CD4-positive, alpha-beta T cell treated with Interferon alpha-2 for 1 hour (primary cell): ENCODE measurements at regions not wholly inside any gene's neighbourhood (a gene's known extent, or its start where the extent isn't known, plus 50 kb on each side); places are given as distances from the start of the nearest gene placed in this dataset.
"Not testable (repeated sequence)": the region's sequence is repeated elsewhere in the genome, so short reads cannot be mapped to it uniquely, and the experiment has no call there.

Source experiments
- DNase-seq, 2 donors: peaks; one replicate each; pipeline ENCODE4 v3.0.0-alpha.2; 2020 to 2022

DNA sequence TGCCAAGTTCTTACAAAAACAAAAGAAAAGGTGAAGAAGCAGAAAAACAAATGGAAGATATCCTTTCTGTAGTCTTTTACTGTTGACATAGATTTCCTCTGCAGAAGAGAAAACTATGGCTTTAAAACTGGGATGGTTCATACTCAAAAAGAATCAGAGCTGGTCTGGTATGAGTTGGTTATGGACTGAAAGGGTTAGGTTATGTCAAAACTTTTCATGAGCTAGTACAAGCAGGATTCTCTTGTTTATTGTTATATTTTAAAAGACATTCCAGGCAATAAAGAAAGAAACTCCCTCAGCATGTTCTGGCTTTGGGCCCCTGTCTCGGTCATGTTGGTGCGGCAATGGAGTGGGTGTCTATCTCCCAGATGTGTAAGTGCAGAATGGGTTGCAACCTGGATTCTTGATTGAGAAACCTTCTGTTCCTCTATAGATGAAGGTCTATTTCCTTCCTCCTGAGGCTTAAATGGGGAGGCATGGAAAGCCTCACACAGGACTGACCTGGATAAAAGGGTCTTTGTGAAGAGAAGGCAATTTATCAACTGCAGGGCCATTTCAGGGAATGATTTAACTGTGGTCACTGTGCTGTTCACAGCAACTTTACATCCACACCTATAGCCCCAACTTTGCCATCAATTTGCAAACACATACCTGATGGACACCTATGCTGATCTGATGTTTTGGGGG lies 209.6 kb upstream of the TNC start:
- DNase-seq = no peak

DNA sequence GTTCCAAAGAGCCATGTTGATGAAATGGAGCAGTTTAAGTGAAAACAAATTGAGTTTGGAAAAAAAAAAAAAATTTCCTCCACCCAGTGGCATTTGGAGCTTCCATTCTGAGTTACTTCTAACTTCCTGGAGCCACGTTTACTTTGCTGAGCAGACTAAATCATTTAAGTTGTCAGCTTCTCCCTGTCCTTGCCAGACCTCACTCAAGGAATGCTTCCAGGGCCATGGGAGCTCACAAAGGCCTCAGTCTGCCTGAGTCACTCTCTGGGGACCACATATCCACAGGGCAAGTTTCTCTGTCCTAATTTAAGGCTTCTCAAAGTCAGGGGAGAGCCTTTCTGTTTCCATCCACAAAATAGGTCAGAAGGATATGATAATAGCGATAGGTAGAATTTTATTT lies 210.3 kb upstream of the TNC start:
- DNase-seq = no peak

DNA sequence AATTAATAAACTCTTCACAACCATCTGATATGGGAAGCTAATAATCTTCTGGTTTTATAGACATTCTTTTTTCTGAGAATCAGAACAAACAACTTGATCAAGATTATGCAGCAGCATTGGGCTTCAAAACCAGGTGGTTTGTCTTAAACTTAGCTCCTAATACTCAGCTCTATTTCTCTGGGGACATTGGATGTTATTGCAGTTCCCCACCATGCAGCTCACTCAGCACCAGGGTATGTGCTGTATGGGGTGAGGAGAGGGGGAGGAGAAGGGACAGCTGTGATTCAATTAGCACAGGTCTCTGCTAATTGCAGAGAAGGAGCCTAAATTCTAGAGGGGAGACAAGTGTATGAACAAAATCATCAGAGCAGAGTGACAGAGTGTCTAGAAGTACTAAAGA lies 210.7 kb upstream of the TNC start:
- no peak for DNase-seq

DNA sequence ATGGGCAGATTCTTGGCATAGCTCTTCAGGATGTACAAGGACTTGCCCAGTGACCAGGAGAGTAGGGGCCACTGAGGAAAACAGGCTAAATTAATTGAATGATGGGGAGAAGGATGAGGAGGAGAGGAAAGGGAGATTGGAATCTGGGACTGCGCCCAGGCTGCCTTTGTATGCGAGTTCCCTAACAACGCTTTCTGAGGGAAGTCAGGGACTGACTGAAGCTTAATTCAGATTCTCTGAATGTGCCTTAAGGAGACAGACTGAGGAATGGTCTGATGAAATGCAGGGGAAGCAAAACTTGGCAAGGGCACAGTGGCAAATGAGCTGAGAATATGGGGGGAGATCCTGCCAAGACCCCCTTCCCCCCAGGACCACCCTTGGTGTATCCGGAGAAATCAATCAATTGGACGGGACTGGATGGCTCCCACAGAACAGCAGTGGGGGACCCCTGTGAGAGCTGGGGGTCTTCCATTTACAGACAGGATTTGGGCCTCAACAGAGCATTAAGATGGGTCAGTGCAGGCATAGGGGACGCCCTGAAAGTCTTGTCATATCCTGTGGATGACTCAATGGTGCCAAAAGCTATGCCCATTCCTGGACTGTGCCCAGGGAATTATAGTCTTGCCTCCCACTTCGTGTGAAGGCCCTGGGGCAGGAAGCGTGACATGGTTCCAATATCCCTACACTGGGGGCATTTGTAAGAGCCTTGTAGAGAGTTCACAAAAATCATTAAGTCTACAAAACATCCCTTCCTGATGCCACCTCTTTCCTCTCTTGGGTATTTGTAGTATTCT lies 215.5 kb upstream of the TNC start:
- DNase-seq = no peak

DNA sequence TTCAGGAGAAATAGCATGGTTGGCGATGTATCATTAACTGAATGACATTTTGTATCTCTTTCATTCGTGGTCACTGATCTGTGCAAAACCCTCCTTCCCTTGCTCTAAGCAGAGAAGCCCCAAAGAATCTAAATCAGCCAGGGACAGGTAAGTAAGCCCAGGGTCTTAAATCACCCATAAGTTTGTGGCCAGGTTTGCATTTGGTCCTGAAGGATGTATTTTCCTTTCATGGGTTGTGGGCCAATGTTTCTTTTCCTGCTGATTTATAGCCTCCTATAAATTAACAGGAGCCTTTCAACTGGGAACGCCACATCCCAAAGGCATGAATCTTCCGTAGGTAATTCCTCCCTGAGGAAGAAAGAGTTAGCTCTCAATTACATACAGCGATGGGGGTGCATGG lies 217.5 kb upstream of the TNC start:
- no peak for DNase-seq

DNA sequence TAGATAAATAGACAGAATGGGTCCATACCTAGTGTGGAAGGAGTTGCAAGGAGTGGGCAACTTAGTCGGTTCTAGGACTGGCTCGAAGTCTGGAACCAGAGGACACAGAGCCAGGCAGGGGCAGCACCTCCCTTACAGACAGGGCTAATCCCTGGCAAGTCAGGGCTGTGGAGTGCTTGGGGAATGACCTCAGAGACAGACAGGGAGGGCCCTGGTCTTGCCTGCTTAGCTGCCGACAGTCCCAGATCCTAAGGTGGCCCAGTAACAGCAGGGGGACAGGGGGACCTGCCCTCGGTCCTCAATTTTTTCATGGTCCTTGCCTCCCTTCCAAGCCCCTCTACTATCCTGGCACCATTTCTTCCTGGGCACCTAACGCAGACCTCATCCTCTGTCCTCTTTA lies 222.4 kb upstream of the TNC start:
- DNase-seq = no peak

DNA sequence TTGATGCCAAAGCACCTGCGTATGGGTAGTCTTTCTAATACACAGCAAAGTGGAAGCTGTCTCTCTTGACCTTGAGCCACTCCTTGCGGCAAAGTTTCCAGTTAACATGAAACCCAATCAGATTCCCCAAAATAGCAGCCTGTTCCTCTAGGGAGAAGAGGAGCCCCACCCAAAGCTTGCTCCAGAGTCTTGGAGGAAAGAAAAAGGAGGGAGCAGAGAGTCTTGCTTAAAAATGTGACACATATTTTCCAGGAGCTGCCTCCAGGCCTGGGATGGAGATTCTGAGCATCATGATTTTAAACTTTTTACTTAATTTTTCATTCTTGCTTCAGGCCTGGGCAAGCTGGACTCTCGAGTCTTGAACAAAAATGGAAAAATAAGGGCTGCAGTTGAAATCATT lies 223.5 kb upstream of the TNC start:
- DNase-seq = no peak

DNA sequence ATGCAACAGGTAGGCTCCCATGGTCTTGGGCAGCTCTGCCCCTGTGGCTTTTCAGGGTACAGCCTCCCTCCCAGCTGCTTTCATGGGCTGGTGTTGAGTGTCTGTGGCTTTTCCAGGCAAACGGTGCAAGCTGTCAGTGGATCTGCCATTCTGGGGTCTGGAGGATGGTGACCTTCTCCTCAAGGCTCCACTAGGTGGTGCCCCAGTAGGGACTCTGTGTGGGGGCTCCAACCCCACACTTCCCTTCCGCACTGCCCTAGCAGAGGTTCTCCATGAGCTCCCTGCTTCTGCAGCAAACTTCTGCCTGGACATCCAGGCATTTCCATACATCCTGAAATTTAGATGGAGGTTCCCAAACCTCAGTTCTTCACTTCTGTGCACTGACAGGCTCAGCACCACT lies 229.8 kb upstream of the TNC start:
- not testable (repeated sequence) for DNase-seq

DNA sequence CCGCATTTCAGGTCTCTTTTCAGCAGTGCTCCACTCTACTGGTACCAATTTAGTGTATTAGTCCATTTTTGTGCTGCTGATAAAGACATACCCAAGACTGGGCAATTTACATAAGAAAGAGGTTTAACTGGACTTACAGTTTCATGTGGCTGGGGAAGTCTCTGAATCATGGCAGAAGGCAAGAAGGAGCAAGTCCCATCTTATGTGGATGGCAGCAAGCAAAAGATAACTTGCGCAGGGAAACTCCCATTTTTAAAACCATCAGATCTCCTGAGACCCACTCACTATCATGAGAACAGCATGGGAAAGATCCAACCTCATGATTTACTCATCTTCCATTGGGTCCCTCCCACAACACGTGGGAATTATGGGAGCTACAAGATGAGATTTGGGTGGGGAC lies 231.0 kb upstream of the TNC start:
- not testable (repeated sequence) for DNase-seq

DNA sequence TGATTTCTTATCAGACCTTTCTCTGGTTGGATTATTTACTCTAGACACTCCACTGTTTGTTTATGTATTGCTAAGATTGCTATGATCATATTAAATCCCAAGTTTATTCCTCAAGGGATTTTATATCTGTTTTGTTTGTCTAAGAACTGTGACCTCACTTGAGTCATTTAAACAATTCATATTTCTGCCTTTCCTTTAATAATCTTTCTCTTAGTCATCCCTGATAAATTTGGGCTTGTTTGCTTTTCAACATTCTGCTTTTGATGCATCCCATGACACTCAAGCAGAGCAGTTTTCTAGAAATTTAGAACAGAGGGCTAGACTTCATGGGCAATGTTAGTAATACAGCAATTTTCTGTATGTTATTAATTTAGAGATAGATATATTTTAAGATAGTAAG lies 231.6 kb upstream of the TNC start:
- DNase-seq = no peak

DNA sequence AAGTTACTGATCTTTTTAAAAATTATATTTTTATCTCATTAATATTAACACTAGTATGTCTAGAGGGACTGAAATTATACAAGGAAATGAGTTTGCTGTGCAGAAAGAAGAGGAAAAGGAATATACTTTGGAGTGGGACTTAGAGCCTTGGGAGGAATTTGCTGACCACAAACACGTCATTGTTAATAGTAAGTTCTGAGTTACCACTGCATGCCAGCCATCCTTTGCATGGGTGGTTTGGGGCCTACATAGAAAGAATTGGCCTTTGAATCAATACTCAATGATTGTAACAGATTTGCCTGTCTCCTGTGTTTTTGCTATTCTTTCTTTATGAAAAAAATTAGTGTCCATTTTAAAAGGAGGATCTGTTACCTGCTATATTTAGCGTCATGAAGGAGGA lies 232.6 kb upstream of the TNC start:
- DNase-seq = no peak

DNA sequence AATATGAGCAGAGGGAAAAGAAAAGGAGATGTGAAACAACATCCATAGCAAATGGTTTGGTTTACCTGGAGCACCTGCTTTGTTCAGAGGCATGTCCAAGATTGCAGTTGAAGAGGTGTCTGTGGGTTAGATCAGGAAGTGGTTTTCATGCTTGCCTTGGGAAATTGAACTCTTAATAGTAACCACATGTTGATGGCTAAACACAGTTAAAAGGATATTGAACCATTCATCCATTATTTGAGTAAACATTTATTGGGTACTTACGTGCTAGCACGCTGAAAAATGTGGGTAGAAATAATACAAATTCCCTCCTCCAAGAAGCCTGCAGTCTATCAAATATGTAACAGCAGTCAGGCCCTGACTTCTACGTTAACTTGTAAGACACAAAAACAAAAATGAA lies 235.7 kb upstream of the TNC start:
- no peak for DNase-seq

DNA sequence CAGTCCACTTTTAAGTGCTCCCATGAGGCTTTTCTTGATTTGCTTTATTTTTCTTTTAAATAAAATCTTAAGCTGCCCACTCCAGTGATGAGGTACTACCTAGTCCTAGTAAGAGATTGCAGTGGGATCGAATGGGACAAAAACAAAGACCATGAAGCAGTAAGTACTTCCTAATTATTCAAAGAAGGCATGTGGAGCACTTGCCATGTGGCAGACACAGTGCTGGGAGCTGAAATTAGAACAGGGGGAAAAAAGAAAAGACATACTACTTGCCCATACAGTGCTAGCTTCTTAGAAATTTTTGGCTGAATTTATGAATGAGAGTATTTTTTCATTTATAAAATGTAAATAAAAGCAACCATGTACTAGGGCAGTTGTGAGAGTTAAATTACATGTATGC lies 239.9 kb upstream of the TNC start:
- DNase-seq = no peak

DNA sequence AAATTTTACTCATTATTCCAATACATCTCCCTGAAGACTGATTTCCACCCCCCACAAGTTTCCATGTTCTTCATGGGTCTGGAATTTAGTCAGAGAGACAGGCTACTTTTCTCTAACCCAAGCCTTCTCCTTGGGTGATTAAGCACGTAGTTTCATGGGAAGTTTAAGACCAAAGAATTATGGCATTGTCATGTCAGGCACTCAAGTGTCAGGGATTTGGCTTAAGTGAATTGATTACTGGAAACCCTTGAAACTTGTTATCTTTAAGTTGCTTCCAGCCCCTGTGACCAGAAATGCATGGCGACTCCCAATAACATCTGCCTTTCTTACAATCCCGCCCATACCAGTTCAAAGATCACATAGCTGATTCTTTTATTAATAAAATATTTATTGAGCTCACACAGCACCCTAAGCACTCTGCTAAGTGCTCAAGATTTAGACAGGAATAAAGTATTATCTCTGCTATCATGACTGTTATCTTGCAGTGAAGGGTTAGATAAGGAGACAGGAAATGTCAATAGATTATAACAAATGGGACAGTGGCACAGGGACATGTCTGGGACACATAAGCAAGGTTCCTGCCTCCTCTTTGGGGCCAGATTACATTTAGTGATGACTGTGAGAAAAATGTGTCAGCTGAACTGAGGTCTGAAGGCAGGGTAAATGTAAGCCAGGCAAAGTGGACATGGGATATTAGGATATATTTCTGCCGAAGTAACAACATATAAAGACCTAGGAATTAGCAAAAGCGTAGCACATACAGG lies 241.2 kb upstream of the TNC start:
- DNase-seq = no peak

DNA sequence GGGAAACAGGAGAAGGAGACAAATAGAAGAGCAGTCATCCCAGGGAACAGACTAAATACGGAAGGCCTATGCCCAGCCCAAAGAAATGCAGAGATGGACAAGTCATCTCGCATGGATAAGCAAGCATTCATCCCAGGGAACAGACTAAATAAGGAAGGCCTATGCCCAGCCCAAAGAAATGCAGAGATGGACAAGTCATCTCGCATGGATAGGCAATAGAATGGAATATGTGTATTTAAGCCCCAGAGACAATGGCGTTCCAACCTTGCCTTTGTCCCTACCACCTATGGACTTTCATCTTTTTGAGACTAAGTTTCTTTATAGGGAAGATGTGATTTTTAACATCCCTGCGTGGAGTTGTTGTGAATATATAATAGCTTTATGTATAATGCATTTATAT lies 242.2 kb upstream of the TNC start:
- no peak for DNase-seq

DNA sequence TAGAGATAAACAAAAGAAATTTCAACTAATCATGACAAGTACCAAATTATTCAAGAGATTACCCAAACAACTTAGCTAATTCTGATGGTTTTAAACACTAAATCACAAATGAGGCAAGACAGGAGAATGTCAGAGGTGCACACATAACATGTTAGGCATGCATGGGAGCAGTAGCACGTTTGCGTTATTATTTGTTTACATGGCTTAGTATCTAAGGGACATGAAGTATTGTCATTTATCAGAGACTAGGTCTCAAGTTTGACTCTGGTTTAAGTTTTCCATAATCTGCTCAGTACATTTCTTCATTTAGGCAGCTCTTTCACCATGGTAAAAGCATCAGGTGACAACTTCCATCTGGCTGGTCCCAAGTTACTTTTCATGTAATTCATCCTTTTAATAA lies 244.1 kb upstream of the TNC start:
- no peak for DNase-seq

DNA sequence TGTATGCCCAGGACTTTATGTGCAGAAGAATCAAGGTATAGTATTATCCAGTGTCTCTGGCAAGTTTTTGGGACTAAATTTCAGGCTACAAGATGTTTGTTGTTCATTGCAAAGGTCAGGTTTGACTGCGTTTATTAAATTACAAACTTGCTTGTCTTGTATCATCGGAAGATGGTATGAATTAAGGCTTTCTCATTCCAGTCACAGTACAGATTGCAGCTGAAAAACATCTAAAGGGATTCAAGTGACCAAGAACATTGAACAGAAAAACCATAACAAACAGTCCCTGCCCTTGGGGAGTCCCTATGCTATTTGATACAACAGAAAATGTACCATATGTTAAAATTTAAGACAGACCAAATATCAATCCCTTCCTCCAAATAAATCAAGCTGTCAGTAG lies 244.7 kb upstream of the TNC start:
- no peak for DNase-seq

DNA sequence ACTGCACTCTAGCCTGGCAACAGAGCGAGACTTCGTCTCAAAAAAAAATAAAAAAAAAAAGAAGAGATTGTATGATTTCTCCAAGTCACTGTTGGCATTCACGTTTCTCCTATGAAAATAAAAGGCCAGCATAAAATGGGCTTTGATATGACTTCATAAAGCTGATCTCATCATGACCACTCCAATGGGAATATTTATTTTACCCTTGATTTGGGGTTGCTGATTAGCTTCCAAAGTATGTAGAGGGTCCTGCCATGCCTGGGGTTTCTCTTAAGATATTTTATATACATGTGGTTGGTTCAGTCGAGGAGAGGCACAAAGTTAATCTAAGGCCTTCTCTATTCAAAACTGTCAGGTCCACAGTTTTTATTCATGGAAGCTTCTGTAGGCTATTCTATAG lies 247.0 kb upstream of the TNC start:
- no peak for DNase-seq

DNA sequence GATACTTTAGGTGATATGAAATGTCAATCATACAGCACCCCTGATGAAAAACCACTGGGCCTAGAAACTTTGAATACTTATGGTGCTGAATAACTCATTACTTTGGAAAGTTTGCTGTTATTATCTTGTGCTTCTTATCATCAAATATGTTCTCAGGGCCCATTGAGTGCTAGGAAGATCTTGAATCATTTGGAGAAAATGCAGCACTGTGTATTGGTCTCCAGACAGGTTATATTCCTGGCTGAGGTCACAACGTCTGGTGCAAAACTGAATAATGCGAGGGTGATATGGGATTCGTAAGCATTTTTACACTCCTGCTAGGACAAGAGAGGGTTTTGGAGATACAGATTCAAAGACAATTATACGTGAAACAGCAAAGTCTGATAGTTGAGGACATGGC lies 249.4 kb upstream of the TNC start:
- no peak for DNase-seq

DNA sequence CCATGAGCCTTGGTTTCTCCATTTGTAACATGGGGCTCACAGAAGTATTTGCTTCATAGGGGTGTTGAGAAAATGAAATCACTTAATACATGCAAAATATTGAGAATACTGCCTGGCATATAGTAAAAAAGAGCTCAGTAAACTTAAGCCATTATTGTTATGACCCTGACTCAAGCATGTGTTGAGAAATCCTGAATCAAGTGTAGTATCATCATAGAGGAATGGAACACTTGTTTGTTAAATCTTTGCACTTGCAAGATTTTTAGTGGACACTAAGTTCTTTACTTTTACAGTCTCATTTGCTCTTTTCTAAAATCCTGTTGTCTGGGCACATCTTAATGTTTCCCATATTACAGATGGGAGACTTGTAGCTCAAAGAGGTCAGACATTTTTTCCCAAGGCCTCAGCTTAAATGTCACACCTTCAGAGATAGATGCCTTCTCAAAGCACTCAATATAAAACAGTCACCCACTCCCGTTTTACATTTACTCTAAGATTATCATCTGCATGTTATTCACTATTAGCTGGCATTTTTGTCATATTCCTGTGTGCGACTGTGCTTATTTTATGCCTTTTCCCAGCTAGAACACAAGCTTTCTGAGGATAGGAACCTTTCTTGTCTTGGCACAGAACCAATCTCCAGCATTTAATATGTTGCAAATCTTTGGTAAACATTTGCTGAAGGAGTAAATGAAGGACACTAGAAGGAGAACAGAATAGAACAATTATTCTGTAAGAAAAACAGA lies 250.0 kb upstream of the TNC start:
- no peak for DNase-seq

DNA sequence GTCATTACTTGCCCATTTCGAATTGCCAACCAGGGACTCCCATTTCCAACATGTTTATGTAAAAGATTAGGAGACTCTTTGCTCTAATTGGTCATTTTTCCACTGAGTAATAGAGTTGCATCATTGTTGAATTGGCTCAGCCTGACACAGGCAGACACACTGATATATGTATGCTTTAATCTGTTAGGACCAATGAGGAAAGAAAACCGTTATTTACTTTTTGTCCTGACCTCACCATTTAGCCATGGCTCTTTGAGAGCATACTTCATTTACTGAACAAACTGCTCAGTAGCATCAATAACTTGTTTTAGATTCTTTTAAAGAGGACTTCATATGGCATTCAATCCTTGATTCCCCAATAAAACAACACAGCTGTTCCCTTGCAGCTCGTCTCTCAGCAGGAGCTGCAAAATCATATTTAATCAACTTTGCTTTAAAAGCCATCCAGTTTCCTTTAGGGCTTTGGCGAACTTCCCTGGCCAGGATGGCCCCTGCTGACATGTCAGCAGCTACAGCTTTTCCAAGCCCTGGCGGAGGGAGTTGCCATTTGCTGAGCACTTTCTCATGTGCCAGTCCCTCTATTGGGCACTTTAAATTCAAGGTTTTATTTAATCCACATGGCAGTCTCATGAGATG lies 251.5 kb upstream of the TNC start:
- no peak for DNase-seq

DNA sequence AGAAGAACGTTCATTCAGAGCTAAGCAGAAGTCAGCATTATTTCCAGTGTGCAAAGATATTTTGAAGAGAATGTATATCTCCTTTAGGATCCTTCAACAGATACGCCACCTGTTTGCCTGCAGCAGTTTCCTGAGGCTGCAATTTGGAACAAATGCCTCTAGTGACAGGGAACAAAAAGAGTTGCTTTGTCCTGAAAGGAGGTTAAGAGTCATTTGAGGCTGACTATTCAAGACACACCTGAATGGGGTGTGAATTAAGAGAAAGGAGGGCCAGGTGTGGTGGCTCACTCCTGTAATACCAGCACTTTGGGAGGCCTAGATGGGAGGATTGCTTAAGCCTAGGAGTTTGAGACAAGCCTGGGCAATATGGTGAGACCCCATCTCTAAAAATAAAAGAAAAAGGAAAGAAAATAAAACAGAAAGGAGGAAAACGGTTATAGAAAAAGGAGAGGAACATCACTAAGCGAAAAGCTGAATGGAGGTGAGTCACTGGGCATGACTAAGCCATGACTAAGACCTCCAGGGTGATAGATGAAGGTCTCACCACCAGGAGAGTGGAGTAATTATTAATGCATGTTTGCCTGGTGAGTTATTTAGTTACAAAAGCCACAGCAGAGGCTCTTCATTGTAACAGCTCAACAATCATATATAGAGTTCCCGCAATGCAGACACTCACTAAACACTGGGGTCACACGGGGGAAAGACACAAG lies 255.2 kb upstream of the TNC start:
- DNase-seq = no peak
